PC-9 (cell line): ENCODE measurements at regions not wholly inside any gene's neighbourhood (a gene's known extent, or its start where the extent isn't known, plus 50 kb on each side); places are given as distances from the start of the nearest gene placed in this dataset.

Source experiments
- BruUV-seq: library from RNA; stranded (reverse); fragments of 400-500 nt; replicated peaks from 2 replicates; lab custom pipeline; 2021; lab: Mats Ljungman, UMichigan
- CTCF ChIA-PET: fragments of 300-600 bp; sonication (Branson Sonifier 250); formaldehyde crosslinking; loops from one replicate; lab custom pipeline; 2022; ENCODE audit warnings: antibody characterized with exemption; lab: Charles Lee
- POLR2A ChIA-PET: fragments of 300-600 bp; sonication (Branson Sonifier 250); formaldehyde crosslinking; loops from one replicate; lab custom pipeline; 2022; ENCODE audit warnings: antibody characterized with exemption; ENCODE audit not compliant: unreplicated experiment; lab: Charles Lee
- DNase-seq, 2 experiments: peaks; one replicate each; pipeline versions ENCODE4 v3.0.0 to v3.0.0-alpha.2; 2015 to 2022; ENCODE audit warnings: mixed read lengths in 1 of 2
- H2AFZ ChIP-seq: fragments of 200-600 bp; sonication (generic); 2 replicates; pipeline ENCODE4 v1.8.1; 2017; ENCODE audit warnings: antibody characterized with exemption
- H3F3A ChIP-seq: fragments of 200-600 bp; sonication (generic); 2 replicates; pipeline ENCODE4 v1.8.1; 2017; ENCODE audit warnings: antibody characterized with exemption, mild to moderate bottlenecking, low read depth; ENCODE audit not compliant: insufficient read depth
- H3K27ac ChIP-seq: fragments of 200-600 bp; sonication (generic); 2 replicates; pipeline ENCODE4 v1.6.1; 2016; ENCODE audit warnings: mixed run types
- H3K27me3 ChIP-seq: fragments of 200-600 bp; sonication (generic); 2 replicates; pipeline ENCODE4 v1.6.1; 2016; ENCODE audit warnings: low read depth, mixed run types; ENCODE audit not compliant: insufficient read depth
- H3K36me3 ChIP-seq: fragments of 200-600 bp; sonication (generic); 2 replicates; pipeline ENCODE4 v1.6.1; 2016; ENCODE audit warnings: low read depth, mixed run types
- H3K4me1 ChIP-seq: fragments of 200-600 bp; sonication (generic); replicated peaks from 2 replicates; pipeline ENCODE4 v1.6.1; 2016; ENCODE audit warnings: mixed run types; ENCODE audit not compliant: insufficient read depth
- H3K4me2 ChIP-seq: fragments of 200-600 bp; sonication (generic); 2 replicates; pipeline ENCODE4 v1.6.1; 2017; ENCODE audit warnings: mixed run types
- H3K4me3 ChIP-seq: fragments of 200-600 bp; sonication (generic); 2 replicates; pipeline ENCODE4 v1.6.1; 2016; ENCODE audit warnings: mixed run types
- H3K79me2 ChIP-seq: fragments of 200-600 bp; sonication (generic); 2 replicates; pipeline ENCODE4 v1.6.1; 2017; ENCODE audit warnings: low read depth, mixed run types
- H3K9me2 ChIP-seq: fragments of 200-600 bp; sonication (generic); 2 replicates; pipeline ENCODE4 v1.8.1; 2017; ENCODE audit warnings: mild to moderate bottlenecking; ENCODE audit not compliant: insufficient read depth
- H3K9me3 ChIP-seq: fragments of 200-600 bp; sonication (generic); 2 replicates; pipeline ENCODE4 v1.8.1; 2016; ENCODE audit warnings: low read depth; ENCODE audit not compliant: insufficient read depth
- H4K20me1 ChIP-seq: fragments of 200-600 bp; sonication (generic); 2 replicates; pipeline ENCODE4 v1.8.1; 2017; ENCODE audit not compliant: insufficient read depth
- EZH2 ChIP-seq: fragments of 200-600 bp; sonication (generic); IDR thresholded peaks from 2 replicates; pipeline ENCODE4 v1.8.0; 2017; ENCODE audit warnings: antibody characterized with exemption, low read depth
- intact Hi-C: fragments of 100-400 bp; cut with micrococcal nuclease; formaldehyde crosslinking; loops from one replicate; pipeline ENCODE4 v1.10.0; 2022; ENCODE audit not compliant: unreplicated experiment
- TF ChIP-seq, protein P1 (sequence below): fragments of 200-600 bp; sonication (generic); conservative IDR thresholded peaks from 2 replicates; pipeline ENCODE4 v1.6.1; 2017; ENCODE audit warnings: mixed run types, antibody characterized with exemption, mild to moderate bottlenecking, moderate library complexity

DNA sequence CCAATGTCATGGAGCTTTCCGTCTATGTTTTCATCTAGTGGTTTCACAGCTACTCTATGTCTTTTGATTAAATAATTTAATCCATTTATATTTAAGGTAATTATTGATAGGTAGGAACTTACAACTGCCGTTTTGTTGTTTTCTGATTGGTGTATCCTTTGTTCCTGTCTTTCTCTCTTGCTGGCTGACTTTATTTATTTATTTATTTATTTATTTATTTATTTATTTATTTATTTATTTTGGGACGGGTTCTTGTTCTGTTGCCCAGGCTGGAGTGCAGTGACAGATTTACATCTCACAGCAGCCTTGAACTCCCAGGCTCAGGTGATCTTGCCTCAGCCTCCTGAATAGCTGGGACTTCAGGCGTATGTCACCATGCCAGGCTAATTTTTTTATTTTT is 299.2 kb upstream of the COL8A1 start:
- TF ChIP-seq, protein P1, sequence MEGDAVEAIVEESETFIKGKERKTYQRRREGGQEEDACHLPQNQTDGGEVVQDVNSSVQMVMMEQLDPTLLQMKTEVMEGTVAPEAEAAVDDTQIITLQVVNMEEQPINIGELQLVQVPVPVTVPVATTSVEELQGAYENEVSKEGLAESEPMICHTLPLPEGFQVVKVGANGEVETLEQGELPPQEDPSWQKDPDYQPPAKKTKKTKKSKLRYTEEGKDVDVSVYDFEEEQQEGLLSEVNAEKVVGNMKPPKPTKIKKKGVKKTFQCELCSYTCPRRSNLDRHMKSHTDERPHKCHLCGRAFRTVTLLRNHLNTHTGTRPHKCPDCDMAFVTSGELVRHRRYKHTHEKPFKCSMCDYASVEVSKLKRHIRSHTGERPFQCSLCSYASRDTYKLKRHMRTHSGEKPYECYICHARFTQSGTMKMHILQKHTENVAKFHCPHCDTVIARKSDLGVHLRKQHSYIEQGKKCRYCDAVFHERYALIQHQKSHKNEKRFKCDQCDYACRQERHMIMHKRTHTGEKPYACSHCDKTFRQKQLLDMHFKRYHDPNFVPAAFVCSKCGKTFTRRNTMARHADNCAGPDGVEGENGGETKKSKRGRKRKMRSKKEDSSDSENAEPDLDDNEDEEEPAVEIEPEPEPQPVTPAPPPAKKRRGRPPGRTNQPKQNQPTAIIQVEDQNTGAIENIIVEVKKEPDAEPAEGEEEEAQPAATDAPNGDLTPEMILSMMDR: no peak
- TF ChIP-seq EZH2: no peak
- BruUV-seq: no TSS peak
- POLR2A ChIA-PET: no interaction called here
- no peak for DNase-seq
- Histone ChIP-seq H3K27me3 (no peaks in the 10 kb centered on the region), H2AFZ (no peak overlapping the region), H3K4me3 (no peak overlapping the region), H3F3A (no peaks in the 10 kb centered on the region), H3K9me3 (no peaks in the 10 kb centered on the region), H3K9me2 (no peaks in the 10 kb centered on the region), H3K4me2 (no peak overlapping the region), H3K36me3 (no peaks in the 10 kb centered on the region), H4K20me1 (no peaks in the 10 kb centered on the region), H3K27ac (no peak overlapping the region), H3K4me1 (no peaks in the 10 kb centered on the region), H3K79me2 (no peaks in the 10 kb centered on the region)
- CTCF ChIA-PET: no interaction called here
- intact Hi-C loops: no loop called here

DNA sequence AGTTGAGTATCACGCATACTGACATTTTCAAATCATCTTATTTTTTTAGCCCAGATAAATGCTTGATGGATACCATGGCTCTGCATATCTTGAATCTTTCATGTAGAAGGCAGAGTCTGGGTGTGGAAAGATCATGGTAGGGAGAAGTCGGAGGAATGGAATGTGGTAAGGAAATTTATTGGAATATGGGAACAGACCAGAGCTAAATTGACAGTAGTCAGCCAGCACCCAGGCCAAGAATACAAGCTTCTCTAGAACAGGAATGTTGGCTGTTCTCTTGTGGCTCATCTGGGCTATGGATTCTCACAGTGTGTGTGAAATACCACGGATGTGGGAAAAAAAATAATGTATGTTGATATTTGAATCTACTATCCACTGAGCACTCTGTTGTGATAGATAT is 305.7 kb upstream of the COL8A1 start:
- Histone ChIP-seq H3K27me3 (no peaks in the 10 kb centered on the region), H3K9me3 (no peaks in the 10 kb centered on the region), H3K4me1 (no peaks in the 10 kb centered on the region), H2AFZ (no peak overlapping the region), H3K4me2 (no peak overlapping the region), H3K4me3 (no peak overlapping the region), H4K20me1 (no peaks in the 10 kb centered on the region), H3K9me2 (no peaks in the 10 kb centered on the region), H3K36me3 (no peaks in the 10 kb centered on the region), H3K79me2 (no peaks in the 10 kb centered on the region), H3K27ac (no peak overlapping the region), H3F3A (no peaks in the 10 kb centered on the region)
- TF ChIP-seq, protein P1: no peak
- TF ChIP-seq EZH2: no peak
- ChIA-PET CTCF (no interaction called here), POLR2A (no interaction called here)
- intact Hi-C loops: no loop called here
- BruUV-seq: no TSS peak
- no peak for DNase-seq

DNA sequence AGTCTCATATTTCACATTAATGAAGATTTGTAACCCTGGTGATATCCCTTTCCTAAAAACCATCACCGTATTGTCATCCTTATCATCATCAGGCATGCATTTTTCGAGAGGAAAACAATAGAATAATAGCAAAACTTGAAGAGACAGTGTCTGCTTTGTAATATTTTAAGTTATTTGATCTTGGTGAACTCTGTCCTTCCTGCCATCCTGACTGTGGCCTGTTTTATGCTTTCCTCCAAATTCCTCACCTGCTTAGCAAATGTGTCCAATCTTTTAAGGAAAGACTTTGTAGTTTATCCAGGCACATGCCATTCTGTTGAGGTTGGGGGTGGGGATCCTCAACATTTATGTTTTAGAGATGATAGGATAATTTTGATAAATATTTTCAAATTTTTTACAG is 306.1 kb upstream of the COL8A1 start:
- Histone ChIP-seq H3K36me3 (no peaks in the 10 kb centered on the region), H4K20me1 (no peaks in the 10 kb centered on the region), H3K9me3 (no peaks in the 10 kb centered on the region), H3K79me2 (no peaks in the 10 kb centered on the region), H3K4me2 (no peak overlapping the region), H2AFZ (no peak overlapping the region), H3F3A (no peaks in the 10 kb centered on the region), H3K9me2 (no peaks in the 10 kb centered on the region), H3K27ac (no peak overlapping the region), H3K27me3 (no peaks in the 10 kb centered on the region), H3K4me3 (no peak overlapping the region), H3K4me1 (no peaks in the 10 kb centered on the region)
- POLR2A ChIA-PET: no interaction called here
- intact Hi-C loops: no loop called here
- CTCF ChIA-PET: interaction anchor here (0.7 kb wide), 1 partner anchor 8 kb away, joined by 3 read pairs; no protein-coding TSS in a partner anchor
- no peak for TF ChIP-seq EZH2
- TF ChIP-seq, protein P1: no peak
- no peak for DNase-seq
- no TSS peak for BruUV-seq
